HG03097 (cell line): ENCODE measurements at regions not wholly inside any gene's neighbourhood (a gene's known extent, or its start where the extent isn't known, plus 50 kb on each side); places are given as distances from the start of the nearest gene placed in this dataset.

ENCODE experiments used
- ATAC-seq: cut with Tn5 transposase; IDR thresholded peaks from one replicate; pipeline ENCODE4 v1.9.1; 2021; ENCODE audit not compliant: unreplicated experiment, low FRiP score

- no peak for ATAC-seq
These were observed 58.3 kb downstream of the TRIML1 start for GRCh38 chr4:188197566-188197965.

GRCh38 chr4:188198982-188199792 lies 59.9 kb downstream of the TRIML1 start:
- no peak for ATAC-seq

- no peak for ATAC-seq
These were observed 62.6 kb downstream of the TRIML1 start for GRCh38 chr4:188201851-188202250.

- ATAC-seq = no peak
These were observed 67.5 kb downstream of the TRIML1 start for GRCh38 chr4:188206783-188207182.

- ATAC-seq = no peak
These were observed 75.6 kb downstream of the TRIML1 start for GRCh38 chr4:188214861-188215260.

GRCh38 chr4:188218392-188218791 lies 79.2 kb downstream of the TRIML1 start:
- no peak for ATAC-seq

GRCh38 chr4:188220006-188220405 lies 80.8 kb downstream of the TRIML1 start:
- no peak for ATAC-seq

GRCh38 chr4:188221090-188221489 lies 81.8 kb downstream of the TRIML1 start:
- ATAC-seq = no peak

GRCh38 chr4:188228279-188228678 lies 89.0 kb downstream of the TRIML1 start:
- no peak for ATAC-seq

GRCh38 chr4:188232428-188232827 lies 93.2 kb downstream of the TRIML1 start:
- ATAC-seq = no peak

- no peak for ATAC-seq
These were observed 102.8 kb downstream of the TRIML1 start for GRCh38 chr4:188242041-188242440.

GRCh38 chr4:188245651-188246050 lies 106.4 kb downstream of the TRIML1 start:
- no peak for ATAC-seq

GRCh38 chr4:188246488-188246887 lies 107.2 kb downstream of the TRIML1 start:
- ATAC-seq = no peak

GRCh38 chr4:188254211-188254610 lies 115.0 kb downstream of the TRIML1 start:
- no peak for ATAC-seq

- ATAC-seq = no peak
These were observed 123.2 kb downstream of the TRIML1 start for GRCh38 chr4:188262464-188262863.

- ATAC-seq = no peak
These were observed 124.1 kb downstream of the TRIML1 start for GRCh38 chr4:188263321-188263720.

- ATAC-seq = no peak
These were observed 127.1 kb downstream of the TRIML1 start for GRCh38 chr4:188266386-188266785.

GRCh38 chr4:188268131-188268908 lies 129.1 kb downstream of the TRIML1 start:
- no peak for ATAC-seq

- ATAC-seq = no peak
These were observed 131.2 kb downstream of the TRIML1 start for GRCh38 chr4:188270273-188271069.

GRCh38 chr4:188275686-188276085 lies 136.4 kb downstream of the TRIML1 start:
- no peak for ATAC-seq

- no peak for ATAC-seq
These were observed 139.9 kb downstream of the TRIML1 start for GRCh38 chr4:188279184-188279583.
